NCI-H510A (cell line): ENCODE measurements at regions not wholly inside any gene's neighbourhood (a gene's known extent, or its start where the extent isn't known, plus 50 kb on each side); places are given as distances from the start of the nearest gene placed in this dataset.

Experiments
- DNase-seq: peaks from one replicate; lab custom pipeline; 2025; lab: John Stamatoyannopoulos, UW

DNA sequence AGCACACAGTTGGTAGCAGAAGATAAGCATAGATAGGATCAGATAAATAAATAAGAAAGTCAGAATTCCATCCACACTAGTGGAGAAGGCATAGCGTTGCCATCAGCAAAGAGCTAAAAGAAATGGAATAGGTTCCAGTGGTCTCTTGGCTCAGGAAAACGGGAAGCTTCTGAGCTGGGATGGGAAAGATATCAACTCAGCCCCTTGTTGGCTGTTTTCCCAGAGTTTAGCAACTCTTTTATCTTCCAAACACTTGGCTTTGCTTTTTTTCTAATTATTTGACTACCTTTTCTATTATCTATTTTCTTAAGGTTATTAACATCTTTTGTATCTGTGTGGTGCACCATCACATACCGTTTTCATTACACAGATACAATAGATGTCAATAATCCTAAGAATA, 445.7 kb upstream of the TRPC7 start:
- DNase-seq, result no peak

DNA sequence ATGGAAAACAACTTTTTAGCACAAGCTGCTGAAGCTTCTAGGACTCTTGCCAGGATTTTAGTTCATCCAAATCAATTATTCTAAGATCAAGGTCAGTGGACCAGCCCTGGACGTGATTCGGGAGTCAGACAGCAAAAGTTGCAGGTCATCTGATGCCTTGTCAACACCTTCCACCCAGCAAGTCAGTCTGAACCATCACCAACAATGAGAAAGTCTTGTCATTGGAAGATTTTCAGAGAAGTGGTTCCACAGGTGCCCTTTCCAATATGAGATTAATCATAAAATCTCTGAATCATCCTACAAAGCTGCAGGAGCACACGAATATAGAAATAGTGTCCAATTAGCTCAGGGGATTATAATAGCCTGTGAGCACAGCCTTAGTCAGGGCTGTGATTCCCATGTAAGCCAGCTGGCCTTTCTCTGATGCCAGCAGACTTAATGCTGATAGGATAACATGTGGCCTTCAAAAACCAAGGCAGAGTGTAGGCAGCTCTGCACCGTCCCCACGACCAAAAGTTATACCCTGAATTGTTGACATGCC, 445.0 kb upstream of the TRPC7 start:
- no peak for DNase-seq

DNA sequence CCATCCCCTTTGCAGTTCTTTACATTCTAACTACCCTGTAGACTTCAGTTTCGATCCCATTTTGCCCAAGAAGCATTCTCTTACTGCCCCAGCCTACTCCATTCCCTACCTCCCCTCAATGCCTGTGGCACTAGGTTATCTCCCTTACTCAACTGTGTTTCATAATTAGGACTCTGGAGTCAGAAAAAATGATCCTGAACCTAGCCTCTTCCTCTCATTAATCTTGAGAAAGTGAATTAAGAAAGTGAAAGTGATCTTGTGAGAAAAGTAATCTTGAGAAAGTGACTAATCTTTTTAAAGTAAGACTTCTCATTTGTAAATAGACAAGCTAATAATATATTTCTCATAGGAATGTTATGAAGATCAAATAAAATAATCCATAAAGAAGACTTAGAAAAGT, 444.0 kb upstream of the TRPC7 start:
- DNase-seq, result no peak

DNA sequence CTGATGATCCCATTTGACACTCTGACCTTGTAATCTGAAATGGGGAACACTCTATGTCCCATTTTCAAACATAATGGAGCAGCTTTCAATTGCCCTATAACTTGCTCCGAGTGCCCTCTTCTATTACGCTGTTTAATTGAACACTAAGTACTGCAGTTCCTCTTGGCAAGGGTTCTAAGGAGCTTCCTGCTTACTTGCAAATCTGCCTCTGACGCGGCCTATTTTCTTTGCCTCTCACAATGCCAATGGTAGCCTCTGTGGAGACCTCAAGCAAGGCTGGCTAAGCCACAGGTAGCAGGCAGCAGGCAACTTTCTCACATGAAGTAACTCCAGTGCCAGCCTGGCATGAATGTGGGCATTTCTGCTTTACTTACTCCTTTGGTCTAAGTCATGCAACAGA, 443.4 kb upstream of the TRPC7 start:
- DNase-seq, result no peak

DNA sequence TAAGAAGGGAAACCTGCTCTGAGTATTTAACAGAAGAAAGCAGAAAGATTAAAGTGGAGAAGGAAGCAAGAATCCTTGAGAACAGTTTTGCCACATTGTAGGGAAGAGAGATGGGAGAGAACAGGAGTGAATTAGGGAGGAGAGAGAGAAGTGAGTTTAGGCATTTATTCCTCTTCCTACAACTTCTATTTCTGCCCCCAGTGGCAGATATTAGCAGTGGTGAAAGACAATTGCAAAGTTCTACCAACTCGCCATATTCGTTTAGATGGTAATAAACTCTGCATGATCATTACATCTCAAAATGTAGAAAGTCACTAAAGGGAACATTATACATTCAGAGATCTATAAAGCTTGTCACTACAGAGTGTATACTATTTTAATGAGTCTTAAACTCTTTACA, 440.1 kb upstream of the TRPC7 start:
- no peak for DNase-seq

DNA sequence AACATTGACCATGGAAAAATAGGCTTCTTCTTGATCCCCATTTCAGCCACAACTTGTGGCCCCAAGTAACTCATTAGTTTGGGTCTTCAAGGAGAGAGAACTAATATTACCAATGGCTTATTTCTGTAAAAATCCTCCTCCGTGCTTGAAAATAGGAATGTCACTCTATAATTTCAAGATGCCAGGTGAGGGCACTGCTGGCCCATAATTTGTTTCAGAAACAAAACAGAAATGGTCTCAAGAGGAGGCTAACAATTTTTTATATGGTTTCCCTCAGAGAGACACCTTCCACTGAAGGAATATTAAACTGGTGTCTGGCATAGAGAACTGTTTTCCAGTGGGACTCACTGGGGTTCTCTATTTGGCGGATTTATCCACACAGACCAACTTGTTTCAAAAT, 437.0 kb upstream of the TRPC7 start:
- DNase-seq, result no peak

DNA sequence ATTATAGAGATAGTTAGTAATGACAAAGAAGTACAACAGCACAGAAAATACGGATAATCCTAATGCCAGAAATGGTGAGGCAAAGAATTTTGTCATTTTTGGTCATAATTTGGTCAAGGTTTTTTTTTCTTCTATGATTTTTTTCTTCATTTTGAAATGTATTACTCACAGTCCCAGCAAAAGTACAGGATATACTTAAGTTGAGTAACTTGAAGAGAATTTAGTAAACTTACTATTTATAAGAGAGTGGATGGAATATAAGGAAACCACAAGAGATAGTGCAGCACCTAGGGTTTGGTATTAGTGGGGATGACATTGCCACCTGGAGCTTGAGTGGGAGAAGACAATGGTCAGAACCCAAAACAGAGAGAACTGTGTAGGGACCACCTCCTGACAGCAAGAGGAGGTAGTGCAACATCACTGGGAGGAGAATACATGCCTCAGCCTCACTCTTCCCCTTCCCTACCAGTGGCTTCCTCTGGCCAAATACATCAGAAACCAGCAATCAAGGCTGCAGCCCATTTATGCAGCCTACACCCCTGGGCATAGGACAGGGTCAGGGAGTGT, 434.5 kb upstream of the TRPC7 start:
- no peak for DNase-seq

DNA sequence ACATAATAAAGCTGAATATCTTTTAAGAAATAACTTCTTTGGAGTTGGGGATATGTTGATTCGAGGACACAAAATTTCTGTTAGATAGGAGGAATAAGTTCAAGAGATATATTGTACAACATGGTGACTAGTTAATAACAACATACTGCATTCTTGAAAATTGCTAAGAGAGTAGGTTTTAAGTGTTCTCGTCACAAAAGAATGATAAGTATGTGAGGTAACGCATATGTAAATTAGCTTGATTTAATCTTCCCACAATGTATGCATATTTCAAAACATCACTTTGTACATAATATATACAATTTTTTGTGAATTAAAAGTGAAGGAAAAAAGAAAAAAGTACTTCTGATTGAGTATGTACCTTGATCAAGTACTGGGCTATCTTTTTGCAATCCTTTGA, 428.0 kb upstream of the TRPC7 start:
- no peak for DNase-seq

DNA sequence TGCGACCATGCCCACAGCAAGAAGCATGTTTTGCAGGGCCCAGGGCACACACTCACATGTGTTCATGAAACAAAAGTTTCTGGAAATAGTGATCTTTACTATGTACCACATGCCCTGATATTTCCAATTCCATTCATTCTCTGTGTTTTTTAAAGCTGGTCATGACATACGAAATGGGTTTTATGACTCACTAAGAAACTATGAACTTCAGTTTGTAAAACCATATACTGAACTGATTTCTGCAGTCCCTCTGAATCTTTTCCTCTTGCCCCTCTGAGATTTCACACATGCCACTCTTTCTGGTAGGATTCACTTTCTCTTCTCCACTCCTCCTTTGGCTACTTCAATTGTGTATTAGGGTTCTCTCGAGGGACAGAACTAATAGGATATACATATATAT, 416.1 kb upstream of the TRPC7 start:
- DNase-seq, result no peak

DNA sequence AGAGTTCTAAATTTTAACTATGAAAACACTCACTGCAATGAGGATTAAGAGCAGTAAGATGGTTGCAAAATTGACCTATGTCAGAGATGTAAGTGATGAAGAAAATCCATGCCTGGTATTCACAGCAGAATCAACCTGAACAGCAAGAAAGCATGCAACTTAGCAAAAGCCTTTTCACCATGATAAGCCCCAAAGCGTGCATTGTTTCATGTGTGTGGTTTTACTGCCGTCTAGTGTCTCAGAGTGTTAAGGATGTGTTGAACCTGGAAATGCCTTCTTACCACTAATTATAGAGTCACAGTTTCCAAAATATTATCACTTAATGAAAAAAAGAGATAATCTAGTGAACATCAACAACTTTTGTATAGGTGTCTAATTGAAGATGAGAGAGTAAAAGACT, 415.2 kb upstream of the TRPC7 start:
- DNase-seq, result no peak

DNA sequence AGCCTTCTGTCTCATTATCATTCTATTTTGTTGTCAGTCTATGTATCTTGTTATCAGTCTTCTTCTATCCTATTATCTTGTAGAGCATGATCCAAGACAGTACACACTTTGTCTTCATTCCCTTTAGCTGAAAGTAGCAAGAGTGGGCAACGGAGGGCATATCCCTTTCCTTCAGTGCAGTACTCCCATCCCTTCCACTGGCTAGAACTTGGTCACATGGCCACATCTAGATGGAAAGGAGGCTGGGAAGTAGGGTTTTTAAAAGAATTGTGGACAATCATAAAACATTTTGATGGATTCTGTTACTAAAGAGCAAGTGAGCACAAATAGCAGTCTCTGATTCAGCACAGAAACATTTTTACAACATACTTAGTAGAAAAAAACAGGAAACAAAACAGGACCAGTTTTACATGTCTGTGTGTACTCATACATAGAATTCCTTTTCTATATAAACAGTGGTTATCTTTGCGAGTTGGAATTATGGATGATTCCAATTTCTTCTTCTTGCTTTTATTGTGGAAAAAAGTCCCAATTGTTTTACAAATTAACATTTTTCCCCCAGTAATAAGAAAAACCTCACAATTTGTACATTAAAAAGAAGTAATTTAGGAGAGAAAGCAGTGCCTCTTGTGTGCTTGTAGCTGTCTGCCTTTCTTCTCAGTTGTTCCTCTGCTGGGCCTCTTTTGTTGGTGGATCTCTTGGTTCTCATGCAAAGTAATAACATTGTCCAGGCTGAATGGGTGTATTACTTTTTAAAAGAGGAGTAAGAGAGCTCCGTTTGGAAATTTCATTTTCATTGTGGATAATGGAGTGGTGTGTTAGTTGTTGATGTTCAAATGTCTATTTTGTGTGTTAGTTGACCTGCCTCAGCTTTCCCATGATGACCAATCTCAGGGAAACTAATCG, 410.9 kb upstream of the TRPC7 start:
- no peak for DNase-seq

DNA sequence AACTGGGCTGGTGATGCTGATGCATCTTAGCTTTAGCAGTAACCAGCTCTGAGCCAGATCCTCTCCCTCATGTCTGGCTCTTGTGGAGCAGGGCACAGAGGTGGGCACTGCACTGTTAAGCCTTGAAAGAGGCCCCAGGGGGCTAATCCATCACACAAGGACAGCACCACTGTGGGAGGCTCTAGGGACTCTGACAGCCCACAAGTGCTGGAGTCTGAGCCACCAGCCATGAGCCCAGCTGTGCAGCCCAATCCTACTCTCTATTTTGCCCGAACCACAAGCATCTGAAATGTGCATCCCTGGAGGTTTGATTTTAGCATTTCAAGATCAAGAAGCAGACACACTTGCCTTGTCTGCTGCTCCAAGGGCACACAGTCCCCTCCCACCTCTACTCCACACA, 407.1 kb upstream of the TRPC7 start:
- no peak for DNase-seq

DNA sequence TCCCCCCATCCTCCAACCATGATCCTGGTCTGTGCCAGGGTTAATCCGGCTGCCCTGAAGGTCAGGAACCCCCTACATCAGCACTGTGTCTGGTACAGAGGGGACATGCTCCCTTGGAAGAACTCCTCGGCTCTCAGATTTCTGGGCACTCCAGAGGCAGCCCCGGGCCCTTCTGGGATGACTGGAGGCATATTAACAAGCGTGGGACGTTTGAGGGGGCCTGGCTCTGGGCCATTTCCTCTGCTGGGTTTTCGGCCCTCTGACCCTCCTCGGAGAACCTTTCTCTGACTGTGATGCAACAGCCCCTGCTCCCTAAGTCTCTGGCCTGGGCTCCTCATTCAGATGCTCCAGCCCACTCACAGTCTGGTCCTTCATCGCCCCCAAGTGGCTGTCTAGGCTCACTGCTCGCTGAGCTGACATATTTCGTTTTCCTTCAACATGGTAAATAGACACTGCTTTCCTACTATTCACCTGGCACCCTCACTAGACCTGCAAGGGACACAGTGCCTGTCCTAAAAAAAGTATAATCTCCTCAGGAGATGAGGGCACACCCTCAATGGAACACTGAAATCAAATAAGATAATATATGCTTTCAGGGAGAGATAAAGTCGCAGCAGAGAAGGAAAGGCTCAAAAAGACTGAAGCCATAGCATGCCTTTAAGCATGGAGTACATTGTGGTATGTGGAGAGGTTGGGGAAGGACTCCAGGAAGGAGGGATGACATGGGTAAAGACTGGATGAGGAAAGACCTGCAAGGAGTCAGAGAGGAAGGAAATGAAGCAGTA, 404.7 kb upstream of the TRPC7 start:
- DNase-seq, result peak; percentile 44

DNA sequence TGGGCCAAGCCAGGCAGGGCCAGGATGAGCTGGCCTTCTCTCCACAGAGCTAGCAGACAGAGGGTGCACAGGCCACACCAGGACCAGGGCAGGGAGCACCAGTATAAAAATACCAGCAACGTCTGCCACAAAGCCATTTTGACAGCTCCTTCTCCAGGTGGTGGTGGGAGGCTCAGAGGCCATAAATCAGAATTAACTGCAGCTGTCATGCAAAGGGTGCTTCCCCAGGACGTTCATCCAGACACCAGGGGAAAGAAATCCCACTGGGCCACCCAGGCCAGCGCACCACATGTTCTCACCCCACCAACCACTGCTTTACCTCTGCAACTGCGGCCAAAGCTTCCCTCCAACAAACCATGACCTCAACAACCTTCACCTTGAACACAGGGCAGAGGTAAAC, 403.7 kb upstream of the TRPC7 start:
- no peak for DNase-seq

DNA sequence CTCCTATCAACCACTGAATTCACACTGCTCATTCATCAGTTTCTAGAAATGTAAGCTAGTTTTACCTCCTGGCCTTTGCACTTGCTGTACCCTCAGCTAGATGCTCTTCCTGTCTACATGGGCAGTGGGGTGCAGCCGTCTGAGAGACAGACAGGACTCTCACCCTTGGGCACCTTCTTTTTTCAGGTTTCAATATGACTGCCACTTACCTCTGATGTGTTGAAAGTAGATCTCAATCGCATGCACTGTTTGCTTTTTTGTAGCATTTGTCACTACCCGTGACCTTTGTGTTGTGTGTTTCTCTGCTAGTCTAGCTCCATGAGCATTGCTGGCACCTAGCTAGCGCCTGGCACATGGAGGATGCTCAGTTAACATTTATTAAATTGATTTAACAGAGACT, 403.1 kb upstream of the TRPC7 start:
- no peak for DNase-seq

DNA sequence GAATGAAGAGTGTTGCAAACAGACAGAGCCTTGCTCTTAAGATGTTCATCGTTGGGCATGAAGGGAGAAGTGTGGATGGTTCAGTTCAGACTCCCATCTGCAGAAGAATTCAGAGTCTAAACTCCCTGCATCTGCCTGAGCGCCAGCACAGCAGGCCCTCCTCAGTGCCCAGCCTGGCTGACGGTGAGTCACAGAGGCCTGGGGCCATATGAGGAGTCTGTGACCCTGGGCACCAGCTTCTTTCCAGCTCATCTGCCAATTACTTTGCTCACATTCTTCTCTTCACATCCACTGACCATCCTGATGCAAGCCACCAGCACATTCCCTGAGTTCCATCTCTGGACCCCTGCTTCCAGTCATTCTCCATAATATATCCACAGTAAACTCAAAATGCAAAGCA, 401.1 kb upstream of the TRPC7 start:
- no peak for DNase-seq

DNA sequence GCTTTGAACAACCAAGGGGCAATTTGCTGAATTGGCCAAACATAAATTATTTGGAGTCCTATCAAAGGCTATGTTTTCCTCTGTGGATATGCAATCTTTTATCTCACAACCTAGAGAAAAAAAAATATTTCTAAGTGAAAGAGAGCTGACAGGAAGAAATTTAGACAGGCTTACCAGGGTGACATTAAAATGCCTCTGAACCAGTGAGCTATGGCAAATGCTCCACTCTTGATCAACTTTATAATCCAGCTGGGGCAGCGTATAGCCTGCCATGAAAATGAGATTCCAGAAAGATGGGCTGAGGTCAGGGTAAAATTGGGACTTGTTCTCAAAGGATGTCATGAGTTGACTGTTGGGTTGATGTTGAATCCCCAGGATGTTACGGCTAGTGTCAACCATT, 399.3 kb upstream of the TRPC7 start:
- no peak for DNase-seq

DNA sequence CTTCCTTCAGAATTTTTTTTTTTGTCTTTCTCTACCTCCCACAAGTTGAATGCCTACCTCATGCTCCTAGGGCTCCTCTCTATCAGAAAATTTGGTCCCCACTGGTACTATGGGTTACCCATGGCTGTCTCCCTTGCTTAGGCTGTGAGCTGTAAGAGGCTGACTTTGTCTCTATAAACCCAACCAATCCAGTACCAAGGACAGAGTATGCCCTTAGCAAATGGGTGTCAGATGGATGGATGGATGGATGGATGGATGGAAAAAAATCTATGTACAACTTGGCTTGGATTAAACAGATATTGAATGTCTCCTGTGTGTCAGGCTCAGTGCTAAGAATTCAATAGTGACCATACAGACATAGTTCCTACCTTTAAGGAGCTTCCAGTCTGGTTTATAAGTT, 398.2 kb upstream of the TRPC7 start:
- no peak for DNase-seq

DNA sequence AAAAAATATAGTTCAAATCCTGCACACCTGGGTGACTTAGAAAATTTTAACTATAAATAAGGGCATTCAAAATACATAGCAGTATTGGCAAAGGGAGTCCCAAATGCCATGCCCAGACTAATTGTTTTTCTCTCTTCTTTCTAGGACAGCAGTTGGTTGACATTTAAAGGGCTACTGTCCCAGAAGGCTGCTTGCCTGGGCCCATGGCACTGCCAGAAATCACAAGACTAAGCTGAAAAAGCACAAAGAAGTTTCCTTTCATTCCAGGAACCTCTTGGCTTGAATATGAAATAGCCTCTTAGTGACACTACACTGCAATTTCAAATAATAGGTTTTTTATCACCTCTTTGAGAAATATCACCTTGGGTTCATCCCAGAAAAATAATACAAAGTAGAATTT, 388.9 kb upstream of the TRPC7 start:
- no peak for DNase-seq

DNA sequence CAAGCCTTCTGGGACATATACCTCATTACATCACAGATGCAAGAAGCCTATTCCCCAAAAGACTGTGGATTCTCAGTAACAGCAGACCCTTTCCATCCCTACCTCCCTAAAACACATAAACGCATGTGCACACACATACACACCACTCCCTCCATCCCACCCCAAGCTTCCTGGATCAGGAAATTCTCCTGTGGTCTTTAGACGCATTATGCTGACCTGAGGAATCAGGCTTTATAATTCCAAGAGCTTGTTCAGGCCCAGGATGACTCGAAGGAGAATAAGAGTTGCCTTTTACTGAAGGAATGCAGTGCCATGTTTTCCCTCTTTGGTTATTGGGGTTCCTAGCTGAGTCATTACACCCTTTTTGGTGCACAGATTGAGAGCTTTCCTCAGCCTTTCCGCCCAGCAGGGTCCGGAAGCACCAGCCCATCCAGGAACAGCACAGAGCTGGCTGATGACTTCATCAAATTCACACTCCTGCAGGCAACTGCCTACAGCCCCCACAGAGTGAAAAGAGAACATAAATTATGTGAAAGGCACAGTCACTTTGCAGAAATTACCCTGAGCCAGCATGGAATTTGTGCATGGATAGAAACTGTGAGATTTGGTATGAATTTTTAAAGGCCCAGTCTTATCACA, 385.0 kb upstream of the TRPC7 start:
- DNase-seq, result no peak

DNA sequence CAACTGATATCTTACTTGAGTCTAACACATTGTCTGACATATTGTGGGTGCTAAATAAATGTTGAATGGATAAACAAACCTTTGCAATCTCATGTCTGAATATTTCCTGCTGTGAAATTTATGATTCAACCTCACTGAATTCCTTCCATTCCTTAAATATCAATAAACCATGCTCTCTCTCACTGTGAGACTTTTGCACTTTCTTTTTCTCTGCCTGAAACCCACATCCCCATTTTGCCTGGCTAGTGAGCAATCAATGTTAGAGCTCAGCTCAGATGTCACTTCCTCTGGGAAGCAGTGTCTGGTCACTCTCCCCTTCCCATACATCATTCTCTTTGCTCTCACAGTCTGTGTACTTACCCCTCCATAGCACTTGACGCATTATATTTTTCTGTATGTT, 383.7 kb upstream of the TRPC7 start:
- DNase-seq, result no peak

DNA sequence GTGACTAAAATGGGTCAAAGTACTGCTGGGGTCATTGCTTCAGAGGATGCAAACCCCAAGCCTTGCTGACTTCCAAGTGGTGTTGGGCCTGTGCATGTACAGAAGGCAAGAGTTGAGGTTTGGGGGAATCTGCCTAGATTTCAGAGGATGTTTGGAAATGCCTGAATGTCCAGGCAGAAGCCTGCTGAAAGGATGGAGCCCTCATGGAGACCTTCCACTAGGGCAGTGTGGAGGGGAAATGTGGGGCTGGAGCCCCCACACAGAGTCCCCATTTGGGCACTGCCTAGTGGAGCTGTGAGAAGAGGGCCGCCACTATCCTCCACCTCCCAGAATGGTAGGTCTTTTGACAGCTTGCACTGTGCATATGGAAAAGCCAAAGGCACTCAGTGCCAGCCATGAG, 377.7 kb upstream of the TRPC7 start:
- no peak for DNase-seq
